GM13976 (cell line): ENCODE measurements at regions not wholly inside any gene's neighbourhood (a gene's known extent, or its start where the extent isn't known, plus 50 kb on each side); places are given as distances from the start of the nearest gene placed in this dataset.

Experiments
- DNase-seq: peaks from one replicate; pipeline ENCODE4 v3.0.0; 2012; ENCODE audit warnings: low spot score
- CTCF ChIP-seq: IDR thresholded peaks from 2 replicates; pipeline ENCODE4 v1.5.1; 2012; ENCODE audit warnings: borderline replicate concordance, mild to moderate bottlenecking; ENCODE audit not compliant: insufficient read depth; ENCODE audit errors: extremely low read depth, missing control alignments, control extremely low read depth
- in situ Hi-C: fragments of 300-500 bp; cut with MboI; formaldehyde crosslinking; loops from one replicate; pipeline ENCODE4 v1.12.0; 2022; ENCODE audit warnings: low sequenced_read_pairs, mixed read lengths, inconsistent platforms; ENCODE audit not compliant: unreplicated experiment

DNA sequence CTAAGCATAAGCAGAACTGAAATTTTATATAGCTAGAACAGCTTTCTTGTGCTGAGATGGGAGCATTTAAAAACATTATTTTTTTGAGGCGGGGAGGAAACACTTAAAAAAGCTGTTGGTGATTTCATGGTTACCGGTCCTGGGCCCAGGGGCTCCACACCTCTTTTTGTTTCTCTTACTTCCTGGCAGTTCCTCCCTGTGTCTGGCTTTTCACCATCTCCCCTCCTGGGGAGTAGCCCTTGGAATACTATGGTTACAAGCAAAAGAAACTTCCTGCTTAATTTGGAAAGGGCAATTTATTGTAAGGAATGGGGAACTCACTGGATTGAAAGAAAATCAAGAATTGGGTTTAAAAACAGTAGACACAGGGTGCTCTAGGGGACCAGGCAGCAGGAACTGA lies 105.1 kb downstream of the SLC24A2 start:
- no peak for DNase-seq
- TF ChIP-seq CTCF = no peak
- in situ Hi-C loops = no loop called here

DNA sequence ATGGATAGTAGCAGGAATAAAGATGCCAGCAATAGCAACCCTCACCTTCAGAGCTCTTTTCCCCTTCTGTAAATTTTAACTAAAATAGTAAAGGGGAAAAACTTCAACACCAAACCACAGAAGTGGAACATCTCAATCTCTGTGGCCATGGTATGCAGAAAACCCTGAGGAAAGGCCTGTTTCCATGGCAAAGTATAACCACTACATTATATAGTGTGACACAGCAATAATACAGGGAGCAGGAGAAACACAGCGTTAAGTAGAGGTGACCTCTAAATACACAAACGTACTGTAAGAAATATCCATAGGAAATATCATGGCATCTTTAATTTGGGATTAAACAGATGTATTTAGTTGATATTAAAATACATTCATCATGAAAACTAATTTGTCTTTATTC lies 106.4 kb downstream of the SLC24A2 start:
- TF ChIP-seq CTCF = no peak
- in situ Hi-C loops = no loop called here
- no peak for DNase-seq

DNA sequence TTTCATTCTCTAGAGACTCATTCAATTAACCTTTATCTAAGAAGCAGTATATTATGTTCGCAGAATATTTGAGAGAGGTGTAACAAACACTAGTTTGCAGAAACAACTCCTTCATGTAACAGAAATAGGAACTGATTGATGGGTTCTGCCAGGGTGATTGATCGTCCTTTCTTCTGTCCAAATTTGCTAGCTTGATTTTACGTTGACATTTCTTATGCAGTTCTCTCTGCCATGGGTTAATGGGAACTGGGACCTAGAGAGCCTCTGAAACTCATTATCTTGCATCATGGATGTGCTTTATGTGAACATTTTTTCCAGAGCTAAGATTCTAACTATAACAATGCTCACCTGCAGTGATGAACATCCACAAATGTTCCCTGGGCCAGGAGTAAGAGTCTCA lies 107.0 kb downstream of the SLC24A2 start:
- no peak for TF ChIP-seq CTCF
- no peak for DNase-seq
- in situ Hi-C loops = no loop called here

GRCh38 chr9:19677924-19678323 lies 110.9 kb downstream of the SLC24A2 start:
- no peak for TF ChIP-seq CTCF
- in situ Hi-C loops = no loop called here
- DNase-seq = no peak

DNA sequence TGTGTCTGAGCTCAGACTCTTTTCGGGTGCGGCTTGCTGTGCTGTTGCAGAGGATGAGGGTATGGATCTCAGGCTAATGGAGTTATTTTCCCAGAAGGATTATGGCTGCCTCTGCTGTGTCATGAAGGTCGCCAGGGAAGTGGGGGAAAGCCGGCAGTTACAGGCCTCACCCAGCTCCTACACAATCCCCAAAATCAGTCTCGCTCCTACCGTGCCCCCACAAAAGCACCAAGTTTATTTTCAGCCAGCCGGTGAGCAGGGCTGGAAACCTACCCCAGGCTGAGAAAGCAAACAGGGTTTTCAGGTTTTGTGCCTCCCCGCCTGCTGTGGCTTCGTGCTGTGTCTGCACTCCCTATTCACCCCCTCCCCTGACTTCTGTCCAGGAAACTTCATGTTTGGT lies 113.3 kb downstream of the SLC24A2 start:
- in situ Hi-C loops = no loop called here
- no peak for TF ChIP-seq CTCF
- DNase-seq = no peak

- in situ Hi-C loops = no loop called here
- DNase-seq = no peak
- no peak for TF ChIP-seq CTCF
These were observed 122.3 kb downstream of the SLC24A2 start for GRCh38 chr9:19666575-19666974.
